ENCODE measurements at regions not wholly inside any gene's neighbourhood (a gene's known extent, or its start where the extent isn't known, plus 50 kb on each side); places are given as distances from the start of the nearest gene placed in this dataset.

DNA sequence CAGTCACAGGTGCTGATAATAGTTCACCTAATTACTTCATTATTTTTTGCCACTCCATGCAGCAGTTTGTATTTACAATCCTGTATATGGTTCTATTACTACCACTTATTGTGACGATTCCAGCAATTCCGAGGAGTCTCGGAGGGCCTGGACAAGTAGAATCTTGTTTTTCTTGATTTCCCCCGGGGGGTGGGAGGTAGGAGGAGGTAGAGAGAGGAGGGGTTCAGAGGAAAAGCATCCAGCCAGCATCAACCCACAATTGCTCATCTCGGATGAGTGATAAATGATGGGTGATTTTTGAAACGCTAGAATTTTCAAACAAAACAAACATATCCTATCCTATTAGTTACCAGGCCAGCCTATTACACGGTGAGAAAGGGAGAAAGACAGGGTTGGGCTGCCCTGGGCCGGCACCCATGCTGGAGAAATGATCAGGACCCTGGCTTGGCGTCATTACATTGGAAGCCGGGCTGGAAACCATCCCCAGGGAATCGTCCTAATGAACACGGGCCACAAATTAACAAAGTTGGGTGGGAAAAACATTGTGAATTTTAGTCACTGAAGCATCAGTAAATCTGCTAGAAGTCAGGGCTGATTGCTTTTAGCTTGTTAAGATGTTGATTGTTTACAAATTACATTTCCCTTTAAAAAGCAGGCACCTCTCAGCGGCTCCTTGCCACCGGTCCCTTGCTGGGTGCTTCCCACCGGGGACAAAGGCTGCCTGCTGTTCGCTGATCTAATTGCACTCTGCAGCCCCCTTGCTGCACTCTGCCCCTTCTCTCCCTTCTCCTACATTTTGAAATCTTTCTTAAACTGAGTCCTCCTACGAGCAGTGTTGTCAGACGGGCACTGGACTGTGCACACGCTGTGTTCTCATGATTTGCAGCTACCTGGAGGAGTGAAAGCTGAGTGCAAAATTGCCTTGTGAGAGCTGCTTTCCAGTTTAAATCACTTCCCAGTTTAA is 95.5 kb downstream of the FAM204A start:
- DNase-seq (ENCODE audit: low read depth) (no peak), FAIRE-seq (no peak)
- Mint-ChIP-seq H3K36me3 (ENCODE audit: low read depth, unreplicated experiment) (no peaks in the 10 kb centered on the region), H3K4me3 (ENCODE audit: unreplicated experiment) (no peak overlapping the region), H3K27me3 (ENCODE audit: low read depth, unreplicated experiment) (peaks cover 57% of the 10 kb centered on the region), H3K27ac (ENCODE audit: unreplicated experiment) (no peak overlapping the region), H3K4me1 (ENCODE audit: low read depth, unreplicated experiment) (no peaks in the 10 kb centered on the region), H3K9me3 (ENCODE audit: unreplicated experiment) (no peaks in the 10 kb centered on the region)
- TF ChIP-seq, protein P1, sequence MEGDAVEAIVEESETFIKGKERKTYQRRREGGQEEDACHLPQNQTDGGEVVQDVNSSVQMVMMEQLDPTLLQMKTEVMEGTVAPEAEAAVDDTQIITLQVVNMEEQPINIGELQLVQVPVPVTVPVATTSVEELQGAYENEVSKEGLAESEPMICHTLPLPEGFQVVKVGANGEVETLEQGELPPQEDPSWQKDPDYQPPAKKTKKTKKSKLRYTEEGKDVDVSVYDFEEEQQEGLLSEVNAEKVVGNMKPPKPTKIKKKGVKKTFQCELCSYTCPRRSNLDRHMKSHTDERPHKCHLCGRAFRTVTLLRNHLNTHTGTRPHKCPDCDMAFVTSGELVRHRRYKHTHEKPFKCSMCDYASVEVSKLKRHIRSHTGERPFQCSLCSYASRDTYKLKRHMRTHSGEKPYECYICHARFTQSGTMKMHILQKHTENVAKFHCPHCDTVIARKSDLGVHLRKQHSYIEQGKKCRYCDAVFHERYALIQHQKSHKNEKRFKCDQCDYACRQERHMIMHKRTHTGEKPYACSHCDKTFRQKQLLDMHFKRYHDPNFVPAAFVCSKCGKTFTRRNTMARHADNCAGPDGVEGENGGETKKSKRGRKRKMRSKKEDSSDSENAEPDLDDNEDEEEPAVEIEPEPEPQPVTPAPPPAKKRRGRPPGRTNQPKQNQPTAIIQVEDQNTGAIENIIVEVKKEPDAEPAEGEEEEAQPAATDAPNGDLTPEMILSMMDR (IDR thresholded peaks at IDR 0.05; ENCODE audit: insufficient read depth, low read depth, low read length): no peak
- TF ChIP-seq EZH2 (IDR thresholded peaks at IDR 0.05; ENCODE audit: insufficient read depth, low read length): no peak
- Histone ChIP-seq H4K20me1 (ENCODE audit: insufficient read depth, low read length) (no peaks in the 10 kb centered on the region), H3K79me2 (ENCODE audit: insufficient read depth, low read length) (no peaks in the 10 kb centered on the region), H3K9ac (ENCODE audit: low read length) (no peak overlapping the region), H3K27me3 (ENCODE audit: insufficient read depth, low read length) (peaks cover 26% of the 10 kb centered on the region), H3K36me3 (ENCODE audit: insufficient read depth, low read length) (no peaks in the 10 kb centered on the region), H2AFZ (ENCODE audit: low read depth, low read length) (no peak overlapping the region), H3K4me2 (ENCODE audit: low read length) (no peak overlapping the region), H3K27ac (ENCODE audit: low read depth, low read length) (no peak overlapping the region), H3K4me3 (ENCODE audit: insufficient read depth, low read depth, low read length) (no peak overlapping the region), H3K9me3 (ENCODE audit: insufficient read depth, low read depth, low read length) (no peaks in the 10 kb centered on the region), H3K4me1 (ENCODE audit: insufficient read depth, low read length) (no peaks in the 10 kb centered on the region)

DNA sequence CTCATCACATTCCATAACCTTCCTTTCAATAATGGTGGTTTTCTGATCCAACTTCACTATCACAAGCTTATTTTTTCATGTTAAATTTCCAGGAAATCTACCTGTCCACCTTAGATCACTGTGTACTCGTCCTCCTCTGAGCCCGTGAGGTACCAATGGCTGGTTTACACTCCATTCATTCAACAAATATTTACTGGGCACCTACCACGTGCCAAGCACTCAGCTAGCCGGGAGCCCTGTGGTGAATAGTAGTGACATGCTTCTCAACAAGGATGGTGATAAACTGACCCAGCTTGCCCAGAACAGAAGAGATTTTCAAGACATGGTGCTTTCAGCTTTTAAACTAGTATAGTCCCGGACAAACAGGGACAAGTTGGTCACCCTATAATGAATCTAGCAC is 98.2 kb downstream of the FAM204A start:
- Histone ChIP-seq H3K9ac (ENCODE audit: low read length) (no peak overlapping the region), H3K9me3 (ENCODE audit: insufficient read depth, low read depth, low read length) (no peaks in the 10 kb centered on the region), H3K36me3 (ENCODE audit: insufficient read depth, low read length) (no peaks in the 10 kb centered on the region), H2AFZ (ENCODE audit: low read depth, low read length) (no peak overlapping the region), H4K20me1 (ENCODE audit: insufficient read depth, low read length) (no peaks in the 10 kb centered on the region), H3K27ac (ENCODE audit: low read depth, low read length) (no peak overlapping the region), H3K4me3 (ENCODE audit: insufficient read depth, low read depth, low read length) (no peak overlapping the region), H3K27me3 (ENCODE audit: insufficient read depth, low read length) (peaks cover 29% of the 10 kb centered on the region), H3K4me2 (ENCODE audit: low read length) (no peak overlapping the region), H3K79me2 (ENCODE audit: insufficient read depth, low read length) (no peaks in the 10 kb centered on the region), H3K4me1 (ENCODE audit: insufficient read depth, low read length) (no peaks in the 10 kb centered on the region)
- peaks cover 56% of the 10 kb centered on the region for H3K27me3 Mint-ChIP-seq (ENCODE audit: low read depth, unreplicated experiment)
- FAIRE-seq: no peak
- H3K9me3 Mint-ChIP-seq (ENCODE audit: unreplicated experiment): no peaks in the 10 kb centered on the region
- H3K27ac Mint-ChIP-seq (ENCODE audit: unreplicated experiment): no peak overlapping the region
- DNase-seq (ENCODE audit: low read depth): no peak
- no peak overlapping the region for H3K4me3 Mint-ChIP-seq (ENCODE audit: unreplicated experiment)
- no peaks in the 10 kb centered on the region for H3K4me1 Mint-ChIP-seq (ENCODE audit: low read depth, unreplicated experiment)
- no peak for TF ChIP-seq EZH2 (IDR thresholded peaks at IDR 0.05; ENCODE audit: insufficient read depth, low read length)
- TF ChIP-seq, protein P1 (IDR thresholded peaks at IDR 0.05; ENCODE audit: insufficient read depth, low read depth, low read length): no peak
- no peaks in the 10 kb centered on the region for H3K36me3 Mint-ChIP-seq (ENCODE audit: low read depth, unreplicated experiment)

Data from astrocyte (in vitro differentiated cells and primary cell).